ENCODE measurements at regions not wholly inside any gene's neighbourhood (a gene's known extent, or its start where the extent isn't known, plus 50 kb on each side); places are given as distances from the start of the nearest gene placed in this dataset.

DNA sequence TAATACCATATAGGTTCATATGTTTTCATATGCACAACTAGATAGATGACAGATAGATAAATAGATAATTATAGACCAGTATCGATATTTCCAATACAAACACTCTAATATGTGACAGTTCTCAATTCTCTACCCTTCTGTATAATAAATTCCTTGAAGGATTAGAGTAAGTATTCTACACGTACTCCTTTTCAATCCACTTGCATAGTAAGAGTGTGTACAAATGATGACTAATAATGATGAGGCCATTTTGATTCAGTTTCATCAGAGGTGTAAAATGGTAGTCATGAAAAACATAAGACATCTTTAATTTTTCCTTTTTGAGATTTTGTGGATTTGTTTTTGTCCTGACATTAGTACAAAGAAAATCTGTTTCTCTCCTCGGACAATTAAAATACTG, 188.3 kb upstream of the WSB1 start:
- TF ChIP-seq, protein P1, sequence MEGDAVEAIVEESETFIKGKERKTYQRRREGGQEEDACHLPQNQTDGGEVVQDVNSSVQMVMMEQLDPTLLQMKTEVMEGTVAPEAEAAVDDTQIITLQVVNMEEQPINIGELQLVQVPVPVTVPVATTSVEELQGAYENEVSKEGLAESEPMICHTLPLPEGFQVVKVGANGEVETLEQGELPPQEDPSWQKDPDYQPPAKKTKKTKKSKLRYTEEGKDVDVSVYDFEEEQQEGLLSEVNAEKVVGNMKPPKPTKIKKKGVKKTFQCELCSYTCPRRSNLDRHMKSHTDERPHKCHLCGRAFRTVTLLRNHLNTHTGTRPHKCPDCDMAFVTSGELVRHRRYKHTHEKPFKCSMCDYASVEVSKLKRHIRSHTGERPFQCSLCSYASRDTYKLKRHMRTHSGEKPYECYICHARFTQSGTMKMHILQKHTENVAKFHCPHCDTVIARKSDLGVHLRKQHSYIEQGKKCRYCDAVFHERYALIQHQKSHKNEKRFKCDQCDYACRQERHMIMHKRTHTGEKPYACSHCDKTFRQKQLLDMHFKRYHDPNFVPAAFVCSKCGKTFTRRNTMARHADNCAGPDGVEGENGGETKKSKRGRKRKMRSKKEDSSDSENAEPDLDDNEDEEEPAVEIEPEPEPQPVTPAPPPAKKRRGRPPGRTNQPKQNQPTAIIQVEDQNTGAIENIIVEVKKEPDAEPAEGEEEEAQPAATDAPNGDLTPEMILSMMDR (conservative IDR thresholded peaks at IDR 0.05 in 1 of 2, IDR thresholded peaks at IDR 0.05 in 1 of 2; ENCODE audit: low read depth in 1 of 2, low read length in 2 of 2), result no peak
- TF ChIP-seq EZH2 (IDR thresholded peaks at IDR 0.05; ENCODE audit: low read length, missing control alignments), result no peak

All from fibroblast of lung (primary cell).